WERI-Rb-1 (cell line): ENCODE measurements at regions not wholly inside any gene's neighbourhood (a gene's known extent, or its start where the extent isn't known, plus 50 kb on each side); places are given as distances from the start of the nearest gene placed in this dataset.

Source experiments
- DNase-seq: peaks from one replicate; pipeline ENCODE4 v3.0.0-alpha.2; 2020
- H3K27ac ChIP-seq: fragments of 250-450 bp; sonication (Bioruptor Pico); 2 replicates; pipeline ENCODE4 v1.5.1; 2020; ENCODE audit warnings: mild to moderate bottlenecking, moderate library complexity
- H3K27me3 ChIP-seq: fragments of 250-450 bp; sonication (Bioruptor Pico); 2 replicates; pipeline ENCODE4 v1.5.1; 2021; ENCODE audit warnings: mild to moderate bottlenecking, low read depth, moderate library complexity; ENCODE audit not compliant: insufficient read depth, severe bottlenecking
- H3K36me3 ChIP-seq: fragments of 250-450 bp; sonication (Bioruptor Pico); 2 replicates; pipeline ENCODE4 v1.5.1; 2020; ENCODE audit warnings: mild to moderate bottlenecking, moderate library complexity
- H3K4me3 ChIP-seq: 2 replicates; pipeline ENCODE4 v1.5.1; 2011; ENCODE audit warnings: low read depth, mild to moderate bottlenecking, control low read depth, low read length
- H3K9me3 ChIP-seq: fragments of 250-450 bp; sonication (Bioruptor Pico); 2 replicates; pipeline ENCODE4 v1.5.1; 2021; ENCODE audit warnings: mild to moderate bottlenecking, moderate library complexity; ENCODE audit not compliant: severe bottlenecking
- CTCF ChIP-seq: IDR thresholded peaks from 2 replicates; pipeline ENCODE4 v1.5.1; 2011; ENCODE audit warnings: low read depth, mild to moderate bottlenecking, control low read depth, inconsistent platforms, low read length

- no peak for DNase-seq
- H3K36me3 ChIP-seq = no peaks in the 10 kb centered on the region
- no peak overlapping the region for H3K4me3 ChIP-seq
- no peaks in the 10 kb centered on the region for H3K9me3 ChIP-seq
- TF ChIP-seq CTCF = no peak
- H3K27ac ChIP-seq = no peak overlapping the region
- H3K27me3 ChIP-seq = peaks cover 3% of the 10 kb centered on the region
Measured at GRCh38 chrX:68990948-68991347, 162.1 kb downstream of the EFNB1 start.

GRCh38 chrX:68989865-68990606 lies 161.2 kb downstream of the EFNB1 start:
- TF ChIP-seq CTCF = no peak
- Histone ChIP-seq H3K4me3 (no peak overlapping the region), H3K27ac (no peak overlapping the region), H3K27me3 (peaks cover 3% of the 10 kb centered on the region), H3K9me3 (no peaks in the 10 kb centered on the region), H3K36me3 (no peaks in the 10 kb centered on the region)
- no peak for DNase-seq

GRCh38 chrX:68989456-68989855 lies 160.6 kb downstream of the EFNB1 start:
- TF ChIP-seq CTCF = no peak
- H3K9me3 ChIP-seq = no peaks in the 10 kb centered on the region
- no peak overlapping the region for H3K4me3 ChIP-seq
- H3K27ac ChIP-seq = no peak overlapping the region
- H3K36me3 ChIP-seq = no peaks in the 10 kb centered on the region
- no peak for DNase-seq
- H3K27me3 ChIP-seq = peaks cover 3% of the 10 kb centered on the region

GRCh38 chrX:68988865-68989264 lies 160.0 kb downstream of the EFNB1 start:
- no peak for DNase-seq
- Histone ChIP-seq H3K27me3 (peaks cover 3% of the 10 kb centered on the region), H3K27ac (no peak overlapping the region), H3K9me3 (no peaks in the 10 kb centered on the region), H3K36me3 (no peaks in the 10 kb centered on the region), H3K4me3 (no peak overlapping the region)
- no peak for TF ChIP-seq CTCF

GRCh38 chrX:68985135-68985755 lies 156.4 kb downstream of the EFNB1 start:
- Histone ChIP-seq H3K4me3 (no peak overlapping the region), H3K27ac (no peak overlapping the region), H3K36me3 (no peaks in the 10 kb centered on the region), H3K27me3 (no peaks in the 10 kb centered on the region), H3K9me3 (no peaks in the 10 kb centered on the region)
- no peak for DNase-seq
- no peak for TF ChIP-seq CTCF
